HL-60/S4 (cell line): ENCODE measurements at regions not wholly inside any gene's neighbourhood (a gene's known extent, or its start where the extent isn't known, plus 50 kb on each side); places are given as distances from the start of the nearest gene placed in this dataset.
"Not testable (repeated sequence)": the region's sequence is repeated elsewhere in the genome, so short reads cannot be mapped to it uniquely, and the experiment has no call there.

ENCODE experiments used
- in situ Hi-C: fragments of 300-500 bp; cut with MboI; formaldehyde crosslinking; loops from 2 replicates; pipeline ENCODE4 v1.14.3; 2022; ENCODE audit warnings: low sequenced_read_pairs

- in situ Hi-C loops, result no loop called here
Measured at GRCh38 chr17:20896153-20896649, 146.6 kb downstream of the USP22 start.

GRCh38 chr17:20898726-20899125 lies 144.1 kb downstream of the USP22 start:
- in situ Hi-C loops, result not testable (repeated sequence)

- in situ Hi-C loops, result not testable (repeated sequence)
Measured at GRCh38 chr17:20902496-20902895, 140.3 kb downstream of the USP22 start.

GRCh38 chr17:20903549-20903948 lies 139.3 kb downstream of the USP22 start:
- in situ Hi-C loops, result not testable (repeated sequence)

GRCh38 chr17:20908313-20909267 lies 134.2 kb downstream of the USP22 start:
- in situ Hi-C loops, result no loop called here

GRCh38 chr17:20914658-20915057 lies 128.2 kb downstream of the USP22 start:
- in situ Hi-C loops, result no loop called here

GRCh38 chr17:20916383-20916782 lies 126.4 kb downstream of the USP22 start:
- in situ Hi-C loops, result no loop called here

GRCh38 chr17:20917610-20918306 lies 125.1 kb downstream of the USP22 start:
- in situ Hi-C loops, result not testable (repeated sequence)

- in situ Hi-C loops, result no loop called here
Measured at GRCh38 chr17:20920095-20920814, 122.6 kb downstream of the USP22 start.

GRCh38 chr17:20920815-20921199 lies 122.0 kb downstream of the USP22 start:
- in situ Hi-C loops, result no loop called here

- in situ Hi-C loops, result no loop called here
Measured at GRCh38 chr17:20922128-20922670, 120.6 kb downstream of the USP22 start.

GRCh38 chr17:20924306-20924705 lies 118.5 kb downstream of the USP22 start:
- in situ Hi-C loops, result no loop called here

GRCh38 chr17:20925091-20925490 lies 117.7 kb downstream of the USP22 start:
- in situ Hi-C loops, result no loop called here

GRCh38 chr17:20925954-20926353 lies 116.9 kb downstream of the USP22 start:
- in situ Hi-C loops, result no loop called here

- in situ Hi-C loops, result no loop called here
Measured at GRCh38 chr17:20926532-20926931, 116.3 kb downstream of the USP22 start.

GRCh38 chr17:20927308-20927977 lies 115.4 kb downstream of the USP22 start:
- in situ Hi-C loops, result no loop called here

- in situ Hi-C loops, result no loop called here
Measured at GRCh38 chr17:20929334-20929733, 113.5 kb downstream of the USP22 start.

GRCh38 chr17:20930081-20930760 lies 112.6 kb downstream of the USP22 start:
- in situ Hi-C loops, result no loop called here

GRCh38 chr17:20933040-20933439 lies 109.8 kb downstream of the USP22 start:
- in situ Hi-C loops, result not testable (repeated sequence)

- in situ Hi-C loops, result no loop called here
Measured at GRCh38 chr17:20934288-20934687, 108.5 kb downstream of the USP22 start.
